K562 (cell line): ENCODE measurements at regions not wholly inside any gene's neighbourhood (a gene's known extent, or its start where the extent isn't known, plus 50 kb on each side); places are given as distances from the start of the nearest gene placed in this dataset.

Source experiments
- ETV1 ChIP-seq: fragments of 450-650 bp; conservative IDR thresholded peaks from 2 replicates; pipeline ENCODE4 v1.6.1; 2016; ENCODE audit warnings: missing genetic modification characterization, control low read depth, low read depth, missing compliant biosample characterization
- RBM15 ChIP-seq: fragments of 200-400 bp; formaldehyde crosslinking; IDR thresholded peaks from 2 replicates; pipeline ENCODE4 v1.6.1; 2018; ENCODE audit warnings: mild to moderate bottlenecking, low read length, moderate library complexity; ENCODE audit not compliant: insufficient read depth
- STAT5B ChIP-seq: fragments of 250-450 bp; sonication (Bioruptor Pico); IDR thresholded peaks from 2 replicates; pipeline ENCODE4 v1.8.0; 2021; ENCODE audit warnings: mild to moderate bottlenecking, inconsistent platforms
- TEAD2 ChIP-seq: fragments of 450-650 bp; IDR thresholded peaks from 2 replicates; pipeline ENCODE4 v1.6.1; 2016; ENCODE audit warnings: missing genetic modification characterization, control low read depth, missing compliant biosample characterization
- ZFP30 ChIP-seq: fragments of 250-450 bp; sonication (Bioruptor Pico); IDR thresholded peaks from 2 replicates; pipeline ENCODE4 v1.8.0; 2022; ENCODE audit warnings: moderate library complexity, mild to moderate bottlenecking, inconsistent platforms, borderline replicate concordance
- ZNF224 ChIP-seq: sonication (generic); formaldehyde crosslinking; IDR thresholded peaks from 2 replicates; pipeline ENCODE4 v1.8.0; 2022; ENCODE audit warnings: mild to moderate bottlenecking, missing genetic modification reagents
- ZNF408 ChIP-seq: fragments of 250-450 bp; sonication (Bioruptor Pico); IDR thresholded peaks from 2 replicates; pipeline ENCODE4 v1.4.0; 2020; ENCODE audit warnings: low read depth, mild to moderate bottlenecking, moderate library complexity
- TF ChIP-seq, protein P1 (sequence below), 2 experiments: IDR thresholded peaks in 1 of 2; conservative IDR thresholded peaks in 1 of 2; 2 replicates each; pipeline ENCODE4 v1.6.1; 2016; ENCODE audit warnings: low read depth in 2 of 2, mild to moderate bottlenecking in 1 of 2, missing compliant biosample characterization in 1 of 2, missing genetic modification characterization in 1 of 2, moderate library complexity in 1 of 2
- TF ChIP-seq, protein P2 (sequence below): sonication (generic); formaldehyde crosslinking; IDR thresholded peaks from 2 replicates; pipeline ENCODE4 v1.8.0; 2022; ENCODE audit warnings: missing genetic modification reagents, mild to moderate bottlenecking, borderline replicate concordance
- TF ChIP-seq, protein P3 (sequence below): sonication (generic); formaldehyde crosslinking; IDR thresholded peaks from 2 replicates; pipeline ENCODE4 v1.8.0; 2022; ENCODE audit warnings: mild to moderate bottlenecking, low read depth, missing genetic modification reagents
- TF ChIP-seq, protein P4 (sequence below): IDR thresholded peaks from 2 replicates; pipeline ENCODE4 v1.6.1; 2012; ENCODE audit warnings: low read depth, low read length, improper control_type of control experiment, borderline replicate concordance
- TF ChIP-seq, protein P5 (sequence below): fragments of 250-450 bp; sonication (Bioruptor Pico); IDR thresholded peaks from 2 replicates; pipeline ENCODE4 v1.8.0; 2022; ENCODE audit warnings: moderate library complexity, mild to moderate bottlenecking, inconsistent platforms
- TF ChIP-seq, protein P6 (sequence below): fragments of 450-650 bp; IDR thresholded peaks from 2 replicates; pipeline ENCODE4 v1.6.1; 2018; ENCODE audit not compliant: partially characterized antibody

DNA sequence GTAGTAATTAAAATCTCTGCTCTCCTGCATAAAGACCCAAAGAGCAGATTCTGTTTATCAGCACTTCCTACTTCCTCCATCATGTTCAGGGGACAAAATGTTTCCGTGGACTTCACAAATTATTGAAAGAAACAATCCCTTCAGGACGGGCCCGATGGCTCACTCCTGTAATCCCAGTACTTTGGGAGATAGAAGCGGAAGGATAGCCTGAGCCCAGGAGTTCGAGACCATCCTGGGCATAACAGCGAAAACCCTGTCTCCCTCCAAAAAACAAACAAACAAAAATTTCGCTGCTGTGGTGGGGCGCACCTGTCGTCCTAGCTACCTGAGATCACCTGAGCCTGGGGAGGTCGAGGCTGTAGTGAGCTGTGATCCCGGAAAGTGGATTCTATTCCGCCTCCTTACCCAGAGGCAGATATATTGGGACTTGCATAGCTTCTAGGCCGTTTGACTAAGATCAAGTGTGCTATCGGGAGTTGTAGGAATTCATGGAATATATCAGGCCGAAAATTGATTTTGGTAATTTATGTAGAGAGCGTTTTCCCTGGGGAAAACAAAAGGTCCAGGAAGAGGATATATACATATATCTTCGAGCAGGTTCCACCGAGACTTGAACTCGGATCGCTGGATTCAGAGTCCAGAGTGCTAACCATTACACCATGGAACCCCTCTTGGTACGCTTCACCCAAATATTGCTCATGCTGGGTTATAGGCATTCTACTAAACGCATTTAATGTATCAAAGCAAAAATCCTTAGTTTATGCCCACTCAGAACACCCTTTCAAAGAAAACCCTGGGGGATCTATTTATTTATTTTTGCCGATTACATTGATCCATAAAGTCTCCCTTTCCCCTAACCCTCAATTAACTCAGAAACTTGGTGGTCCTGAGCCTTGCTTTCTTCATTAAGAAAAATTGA, 74.5 kb upstream of the ZNF184 start (continued):
- TF ChIP-seq, protein P1, sequence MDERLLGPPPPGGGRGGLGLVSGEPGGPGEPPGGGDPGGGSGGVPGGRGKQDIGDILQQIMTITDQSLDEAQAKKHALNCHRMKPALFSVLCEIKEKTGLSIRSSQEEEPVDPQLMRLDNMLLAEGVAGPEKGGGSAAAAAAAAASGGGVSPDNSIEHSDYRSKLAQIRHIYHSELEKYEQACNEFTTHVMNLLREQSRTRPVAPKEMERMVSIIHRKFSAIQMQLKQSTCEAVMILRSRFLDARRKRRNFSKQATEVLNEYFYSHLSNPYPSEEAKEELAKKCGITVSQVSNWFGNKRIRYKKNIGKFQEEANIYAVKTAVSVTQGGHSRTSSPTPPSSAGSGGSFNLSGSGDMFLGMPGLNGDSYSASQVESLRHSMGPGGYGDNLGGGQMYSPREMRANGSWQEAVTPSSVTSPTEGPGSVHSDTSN (CRISPR knock-in tag; IDR thresholded peaks at IDR 0.05; ENCODE audit: low read depth): no peak
- TF ChIP-seq, protein P1 (tag; conservative IDR thresholded peaks at IDR 0.05; ENCODE audit: low read depth): no peak
- TF ChIP-seq, protein P2, sequence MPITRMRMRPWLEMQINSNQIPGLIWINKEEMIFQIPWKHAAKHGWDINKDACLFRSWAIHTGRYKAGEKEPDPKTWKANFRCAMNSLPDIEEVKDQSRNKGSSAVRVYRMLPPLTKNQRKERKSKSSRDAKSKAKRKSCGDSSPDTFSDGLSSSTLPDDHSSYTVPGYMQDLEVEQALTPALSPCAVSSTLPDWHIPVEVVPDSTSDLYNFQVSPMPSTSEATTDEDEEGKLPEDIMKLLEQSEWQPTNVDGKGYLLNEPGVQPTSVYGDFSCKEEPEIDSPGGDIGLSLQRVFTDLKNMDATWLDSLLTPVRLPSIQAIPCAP: no peak
- no peak for TF ChIP-seq RBM15
- TF ChIP-seq STAT5B (CRISPR knock-in tag): no peak
- TF ChIP-seq, protein P3, sequence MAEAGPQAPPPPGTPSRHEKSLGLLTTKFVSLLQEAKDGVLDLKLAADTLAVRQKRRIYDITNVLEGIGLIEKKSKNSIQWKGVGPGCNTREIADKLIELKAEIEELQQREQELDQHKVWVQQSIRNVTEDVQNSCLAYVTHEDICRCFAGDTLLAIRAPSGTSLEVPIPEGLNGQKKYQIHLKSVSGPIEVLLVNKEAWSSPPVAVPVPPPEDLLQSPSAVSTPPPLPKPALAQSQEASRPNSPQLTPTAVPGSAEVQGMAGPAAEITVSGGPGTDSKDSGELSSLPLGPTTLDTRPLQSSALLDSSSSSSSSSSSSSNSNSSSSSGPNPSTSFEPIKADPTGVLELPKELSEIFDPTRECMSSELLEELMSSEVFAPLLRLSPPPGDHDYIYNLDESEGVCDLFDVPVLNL: 0 out of 2 replicates have a peak, but pooled peaks have one; percentile 18
- TF ChIP-seq ETV1: no peak; the same call in 1 of the 2 replicates
- no peak for TF ChIP-seq TEAD2
- TF ChIP-seq, protein P4, sequence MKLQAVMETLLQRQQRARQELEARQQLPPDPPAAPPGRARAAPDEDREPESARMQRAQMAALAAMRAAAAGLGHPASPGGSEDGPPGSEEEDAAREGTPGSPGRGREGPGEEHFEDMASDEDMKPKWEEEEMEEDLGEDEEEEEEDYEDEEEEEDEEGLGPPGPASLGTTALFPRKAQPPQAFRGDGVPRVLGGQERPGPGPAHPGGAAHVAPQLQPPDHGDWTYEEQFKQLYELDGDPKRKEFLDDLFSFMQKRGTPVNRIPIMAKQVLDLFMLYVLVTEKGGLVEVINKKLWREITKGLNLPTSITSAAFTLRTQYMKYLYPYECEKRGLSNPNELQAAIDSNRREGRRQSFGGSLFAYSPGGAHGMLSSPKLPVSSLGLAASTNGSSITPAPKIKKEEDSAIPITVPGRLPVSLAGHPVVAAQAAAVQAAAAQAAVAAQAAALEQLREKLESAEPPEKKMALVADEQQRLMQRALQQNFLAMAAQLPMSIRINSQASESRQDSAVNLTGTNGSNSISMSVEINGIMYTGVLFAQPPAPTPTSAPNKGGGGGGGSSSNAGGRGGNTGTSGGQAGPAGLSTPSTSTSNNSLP: peak; percentile 79; the same call in 1 of the 2 replicates
- TF ChIP-seq ZNF408: no peak
- TF ChIP-seq, protein P5, sequence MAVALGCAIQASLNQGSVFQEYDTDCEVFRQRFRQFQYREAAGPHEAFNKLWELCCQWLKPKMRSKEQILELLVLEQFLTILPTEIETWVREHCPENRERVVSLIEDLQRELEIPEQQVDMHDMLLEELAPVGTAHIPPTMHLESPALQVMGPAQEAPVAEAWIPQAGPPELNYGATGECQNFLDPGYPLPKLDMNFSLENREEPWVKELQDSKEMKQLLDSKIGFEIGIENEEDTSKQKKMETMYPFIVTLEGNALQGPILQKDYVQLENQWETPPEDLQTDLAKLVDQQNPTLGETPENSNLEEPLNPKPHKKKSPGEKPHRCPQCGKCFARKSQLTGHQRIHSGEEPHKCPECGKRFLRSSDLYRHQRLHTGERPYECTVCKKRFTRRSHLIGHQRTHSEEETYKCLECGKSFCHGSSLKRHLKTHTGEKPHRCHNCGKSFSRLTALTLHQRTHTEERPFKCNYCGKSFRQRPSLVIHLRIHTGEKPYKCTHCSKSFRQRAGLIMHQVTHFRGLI (CRISPR knock-in tag): no peak
- no peak for TF ChIP-seq ZNF224 (CRISPR knock-in tag)
- TF ChIP-seq, protein P6, sequence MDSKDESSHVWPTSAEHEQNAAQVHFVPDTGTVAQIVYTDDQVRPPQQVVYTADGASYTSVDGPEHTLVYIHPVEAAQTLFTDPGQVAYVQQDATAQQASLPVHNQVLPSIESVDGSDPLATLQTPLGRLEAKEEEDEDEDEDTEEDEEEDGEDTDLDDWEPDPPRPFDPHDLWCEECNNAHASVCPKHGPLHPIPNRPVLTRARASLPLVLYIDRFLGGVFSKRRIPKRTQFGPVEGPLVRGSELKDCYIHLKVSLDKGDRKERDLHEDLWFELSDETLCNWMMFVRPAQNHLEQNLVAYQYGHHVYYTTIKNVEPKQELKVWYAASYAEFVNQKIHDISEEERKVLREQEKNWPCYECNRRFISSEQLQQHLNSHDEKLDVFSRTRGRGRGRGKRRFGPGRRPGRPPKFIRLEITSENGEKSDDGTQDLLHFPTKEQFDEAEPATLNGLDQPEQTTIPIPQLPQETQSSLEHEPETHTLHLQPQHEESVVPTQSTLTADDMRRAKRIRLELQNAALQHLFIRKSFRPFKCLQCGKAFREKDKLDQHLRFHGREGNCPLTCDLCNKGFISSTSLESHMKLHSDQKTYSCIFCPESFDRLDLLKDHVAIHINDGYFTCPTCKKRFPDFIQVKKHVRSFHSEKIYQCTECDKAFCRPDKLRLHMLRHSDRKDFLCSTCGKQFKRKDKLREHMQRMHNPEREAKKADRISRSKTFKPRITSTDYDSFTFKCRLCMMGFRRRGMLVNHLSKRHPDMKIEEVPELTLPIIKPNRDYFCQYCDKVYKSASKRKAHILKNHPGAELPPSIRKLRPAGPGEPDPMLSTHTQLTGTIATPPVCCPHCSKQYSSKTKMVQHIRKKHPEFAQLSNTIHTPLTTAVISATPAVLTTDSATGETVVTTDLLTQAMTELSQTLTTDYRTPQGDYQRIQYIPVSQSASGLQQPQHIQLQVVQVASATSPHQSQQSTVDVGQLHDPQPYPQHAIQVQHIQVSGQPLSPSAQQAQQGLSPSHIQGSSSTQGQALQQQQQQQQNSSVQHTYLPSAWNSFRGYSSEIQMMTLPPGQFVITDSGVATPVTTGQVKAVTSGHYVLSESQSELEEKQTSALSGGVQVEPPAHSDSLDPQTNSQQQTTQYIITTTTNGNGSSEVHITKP: no peak
- TF ChIP-seq ZFP30 (CRISPR knock-in tag): no peak
